ENCODE measurements at regions not wholly inside any gene's neighbourhood (a gene's known extent, or its start where the extent isn't known, plus 50 kb on each side); places are given as distances from the start of the nearest gene placed in this dataset. TPM values are rescaled to one million over a fixed set of nuclear protein-coding genes. Genes with fewer than 3 reads are reported as not detected.

Small RNAs in the stretch of these regions (small RNA-seq; reads per million reads assigned to genes)
- gene RNU1-65P, result not detected
- not detected for gene RNU6-129P
- not detected for gene RNU6-478P
